ENCODE measurements at regions not wholly inside any gene's neighbourhood (a gene's known extent, or its start where the extent isn't known, plus 50 kb on each side); places are given as distances from the start of the nearest gene placed in this dataset.

GRCh38 chr6:133595111-133595761, 293.7 kb upstream of the TCF21 start:
- H3K9me3 ChIP-seq = no peaks in the 10 kb centered on the region

GRCh38 chr6:133606852-133607251, 282.1 kb upstream of the TCF21 start:
- H3K27ac ChIP-seq = no peak overlapping the region
- no peaks in the 10 kb centered on the region for H3K36me3 ChIP-seq
- no peak for ATAC-seq
- H3K27me3 ChIP-seq = no peaks in the 10 kb centered on the region
- WGBS, 4 donors = 80 to 86% (median 84%) methylated on average over 3 of the region's 3 CpGs
- TF ChIP-seq POLR2A (IDR thresholded peaks at IDR 0.05) (no peak), CTCF (IDR thresholded peaks at IDR 0.05) (no peak)
- no peak overlapping the region for H3K4me3 ChIP-seq
- H3K9me3 ChIP-seq = no peaks in the 10 kb centered on the region
- intact Hi-C loops (cut with DNase I) = no loop called here
- H3K4me1 ChIP-seq = no peaks in the 10 kb centered on the region
- no peak for DNase-seq

More at GRCh38 chr6:133595111-133595761, 293.7 kb upstream of the TCF21 start:
- no peak for ATAC-seq
- Histone ChIP-seq H3K27ac (no peak overlapping the region), H3K4me3 (no peak overlapping the region), H3K36me3 (no peaks in the 10 kb centered on the region), H3K27me3 (no peaks in the 10 kb centered on the region), H3K4me1 (no peaks in the 10 kb centered on the region)
- WGBS, 4 donors = 73 to 81% (median 76%) methylated on average over 7 of the region's 7 CpGs
- TF ChIP-seq CTCF (IDR thresholded peaks at IDR 0.05) (no peak), POLR2A (IDR thresholded peaks at IDR 0.05) (no peak)
- intact Hi-C loops (cut with DNase I) = no loop called here
- DNase-seq = no peak

GRCh38 chr6:133608620-133609019, 280.3 kb upstream of the TCF21 start:
- DNase-seq (no peak), ATAC-seq (no peak)

More at GRCh38 chr6:133608620-133609019, 280.3 kb upstream of the TCF21 start:
- no peaks in the 10 kb centered on the region for H3K27me3 ChIP-seq
- no peak for TF ChIP-seq CTCF (IDR thresholded peaks at IDR 0.05)
- no peak for TF ChIP-seq POLR2A (IDR thresholded peaks at IDR 0.05)
- H3K4me1 ChIP-seq = no peaks in the 10 kb centered on the region
- 89 to 93% (median 92%) methylated on average over 9 of the region's 9 CpGs for WGBS, 4 donors
- no peaks in the 10 kb centered on the region for H3K36me3 ChIP-seq
- intact Hi-C loops (cut with DNase I) = no loop called here
- no peak overlapping the region for H3K27ac ChIP-seq
- no peaks in the 10 kb centered on the region for H3K9me3 ChIP-seq
- H3K4me3 ChIP-seq = no peak overlapping the region

All from heart left ventricle (tissue), 16 donors.